ENCODE measurements at regions not wholly inside any gene's neighbourhood (a gene's known extent, or its start where the extent isn't known, plus 50 kb on each side); places are given as distances from the start of the nearest gene placed in this dataset.
"Not testable (repeated sequence)": the region's sequence is repeated elsewhere in the genome, so short reads cannot be mapped to it uniquely, and the experiment has no call there.

DNA sequence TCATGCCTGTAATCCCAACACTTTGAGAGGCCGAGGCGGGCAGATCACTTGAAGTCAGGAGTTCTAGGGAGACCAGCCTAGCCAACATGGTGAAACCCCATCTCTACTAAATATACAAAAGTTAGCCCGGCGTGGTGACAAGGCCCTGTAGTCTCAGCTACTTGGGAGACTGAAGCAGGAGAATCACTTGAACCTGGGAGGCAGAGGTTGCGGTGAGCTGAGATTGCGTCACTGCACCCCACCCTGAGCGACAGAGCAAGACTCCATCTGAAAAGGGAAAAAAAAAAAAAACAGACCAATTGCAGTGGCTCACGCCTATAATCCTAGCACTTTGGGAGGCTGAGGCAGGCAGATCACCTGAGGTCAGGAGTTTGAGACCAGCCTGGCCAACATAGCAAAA is 90.4 kb downstream of the TEX51 start:
- DNase-seq (ENCODE audit: low spot score); in situ Hi-C loops (cut with HindIII; ENCODE audit: low sequenced_read_pairs): not testable (repeated sequence)

DNA sequence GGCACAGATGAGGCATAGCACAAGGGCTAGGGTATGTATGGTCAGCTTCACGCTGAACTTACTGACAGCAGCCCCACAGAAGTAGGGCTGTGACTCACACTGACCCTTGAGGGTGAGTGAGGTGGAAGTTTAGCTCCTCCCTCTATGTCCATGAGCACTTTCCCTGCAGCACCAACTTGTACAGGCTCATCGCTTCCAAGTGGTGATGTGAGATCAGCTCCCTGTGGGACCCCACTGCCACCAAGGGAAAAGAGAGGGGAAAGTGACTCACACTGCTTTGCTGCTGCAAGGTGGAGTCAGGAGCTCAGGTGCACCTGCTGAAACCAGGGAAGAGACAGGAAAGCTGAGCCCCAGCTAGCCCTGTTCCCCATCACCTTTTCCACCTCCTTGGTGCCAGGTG is 91.5 kb downstream of the TEX51 start:
- no peak for DNase-seq (ENCODE audit: low spot score)
- in situ Hi-C loops (cut with HindIII; ENCODE audit: low sequenced_read_pairs), result no loop called here

DNA sequence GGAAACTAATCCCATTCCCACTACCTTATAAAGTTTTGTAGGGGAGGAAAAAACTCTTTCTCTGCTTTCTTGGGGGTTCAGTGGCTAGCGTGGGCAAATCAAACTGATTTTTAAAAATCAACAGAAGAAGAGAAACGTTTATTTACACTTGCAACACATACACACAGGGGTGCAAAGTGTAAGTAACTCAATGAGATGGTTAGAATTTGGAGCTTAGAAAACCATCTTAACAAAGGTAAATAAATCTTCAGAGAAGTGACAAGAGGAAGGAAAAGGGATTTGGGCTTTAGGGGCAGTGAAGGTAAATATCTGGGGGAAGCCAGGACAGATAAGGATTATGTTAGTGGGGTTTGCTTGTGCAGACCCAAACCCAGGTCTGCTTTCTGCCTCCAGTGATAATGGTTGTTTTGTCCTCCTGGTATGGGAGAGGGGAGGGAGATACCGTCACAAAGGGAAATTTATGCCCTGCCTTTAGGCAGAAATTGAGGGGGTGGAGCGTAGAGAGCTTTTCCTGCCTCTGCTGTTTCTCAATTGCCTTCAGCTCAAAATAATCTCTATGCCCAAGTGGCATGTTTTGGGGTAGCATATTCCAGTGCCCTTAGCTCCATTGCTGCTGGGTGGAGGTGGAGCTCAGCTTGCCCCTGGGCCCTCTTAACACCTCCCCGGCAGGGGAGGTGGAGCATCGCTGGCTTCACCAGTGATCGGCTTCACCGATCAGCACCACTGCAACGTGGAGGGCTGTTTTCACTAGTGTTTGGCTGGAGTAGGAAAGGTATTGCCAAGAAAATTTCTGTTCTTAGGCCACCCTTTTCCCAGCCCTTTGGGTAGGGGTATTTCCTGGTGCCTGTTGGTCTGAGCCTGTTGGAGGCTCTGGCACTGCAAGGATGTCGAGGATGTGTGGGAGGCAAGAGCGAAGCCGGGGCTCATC is 92.2 kb downstream of the TEX51 start:
- DNase-seq (ENCODE audit: low spot score), result no peak

DNA sequence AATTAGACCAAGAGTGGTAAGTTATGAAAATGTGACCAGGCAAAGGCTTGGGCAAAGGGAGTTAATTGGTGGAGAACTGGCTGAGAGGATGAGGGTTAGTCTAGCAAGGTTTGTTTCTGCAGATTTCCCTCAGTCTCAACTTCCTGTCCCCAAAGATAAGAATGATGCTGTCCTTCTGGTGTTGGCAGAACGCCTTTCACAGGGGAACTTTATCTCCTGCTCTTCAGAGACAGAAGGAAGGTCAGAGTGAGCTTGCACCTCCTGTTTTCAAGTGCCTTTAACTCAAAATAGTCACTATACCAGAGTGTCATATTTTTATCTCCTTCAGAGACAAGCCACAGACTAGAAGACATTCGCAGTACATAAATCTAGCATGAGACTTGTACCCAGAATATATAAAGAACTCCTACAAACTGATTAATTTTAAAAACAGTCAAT is 95.7 kb downstream of the TEX51 start:
- in situ Hi-C loops (cut with HindIII; ENCODE audit: low sequenced_read_pairs), result no loop called here

More for the DNA sequence above, 92.2 kb downstream of the TEX51 start:
- in situ Hi-C loops (cut with HindIII; ENCODE audit: low sequenced_read_pairs), result no loop called here

DNA sequence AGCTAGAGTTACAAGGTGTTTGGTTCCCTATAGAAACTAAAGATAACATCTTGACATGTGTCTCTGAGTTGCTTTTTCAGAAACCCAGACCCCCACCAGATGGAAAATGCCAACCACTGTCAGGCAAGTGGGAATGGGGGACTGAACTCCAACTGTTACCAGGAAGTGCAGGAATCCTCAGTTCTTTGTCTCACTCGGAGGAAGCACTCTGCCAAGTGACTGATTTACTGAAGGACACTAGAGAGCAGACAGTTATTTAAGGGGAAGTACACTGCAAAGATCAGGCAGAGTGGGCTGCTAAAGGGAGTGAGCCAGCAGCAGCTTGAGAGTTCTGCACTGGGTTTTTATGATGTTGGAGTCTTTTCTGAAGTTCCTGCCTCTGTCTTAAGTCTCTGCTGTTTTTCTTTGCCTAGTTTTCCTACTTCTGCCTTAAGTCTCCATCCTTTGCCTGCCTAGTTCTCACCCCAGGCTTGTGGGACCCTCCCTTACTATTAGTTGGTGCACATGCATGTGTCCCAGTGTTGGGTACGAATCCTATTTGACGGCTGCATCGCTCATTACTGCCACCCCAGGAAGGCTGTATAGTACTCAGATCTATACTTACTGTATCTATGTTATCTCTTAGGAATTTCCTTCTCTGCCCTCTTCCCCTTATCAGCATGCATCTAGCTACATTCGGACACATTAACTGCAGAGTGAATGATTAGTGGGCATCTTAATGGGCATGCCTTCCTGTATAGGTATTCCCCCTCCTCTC is 97.1 kb downstream of the TEX51 start:
- DNase-seq (ENCODE audit: low spot score), result no peak
- in situ Hi-C loops (cut with HindIII; ENCODE audit: low sequenced_read_pairs), result no loop called here

More for the DNA sequence above, 95.7 kb downstream of the TEX51 start:
- no peak for DNase-seq (ENCODE audit: low spot score)

DNA sequence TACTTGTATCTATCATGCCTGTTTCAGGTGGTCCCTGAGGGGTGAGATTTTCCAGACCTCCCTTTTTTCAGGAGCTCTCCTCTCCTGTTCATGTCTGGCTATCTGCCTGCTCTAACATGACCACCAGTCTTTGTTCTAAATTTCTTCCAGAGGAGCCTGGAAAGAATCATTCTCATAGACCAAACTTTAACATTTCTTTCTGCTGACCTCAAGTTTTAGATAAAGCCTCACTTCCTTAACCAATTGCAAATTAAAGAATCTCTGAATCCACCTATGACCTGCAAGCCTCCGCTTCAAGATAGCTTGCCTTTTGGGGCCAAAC is 97.6 kb downstream of the TEX51 start:
- in situ Hi-C loops (cut with HindIII; ENCODE audit: low sequenced_read_pairs), result no loop called here
- DNase-seq (ENCODE audit: low spot score), result no peak

Data from G401 (cell line).